Calu3 (cell line): ENCODE measurements at regions not wholly inside any gene's neighbourhood (a gene's known extent, or its start where the extent isn't known, plus 50 kb on each side); places are given as distances from the start of the nearest gene placed in this dataset.
"Not testable (repeated sequence)": the region's sequence is repeated elsewhere in the genome, so short reads cannot be mapped to it uniquely, and the experiment has no call there.

Experiments used
- BruUV-seq: library from RNA; stranded (reverse); fragments of 400-500 nt; replicated peaks from 2 replicates; lab custom pipeline; 2021; lab: Mats Ljungman, UMichigan
- CTCF ChIA-PET: fragments of 300-600 bp; sonication (Branson Sonifier 250); formaldehyde crosslinking; loops from one replicate; lab custom pipeline; 2022; ENCODE audit warnings: antibody characterized with exemption; lab: Charles Lee
- DNase-seq: peaks from one replicate; pipeline ENCODE4 v3.0.0; 2022
- H3K27ac Mint-ChIP-seq: one replicate; pipeline ENCODE4 v1.8.0; 2022; ENCODE audit warnings: mixed read lengths; ENCODE audit not compliant: unreplicated experiment
- H3K27me3 Mint-ChIP-seq: one replicate; pipeline ENCODE4 v1.8.0; 2022; ENCODE audit warnings: mixed read lengths; ENCODE audit not compliant: unreplicated experiment
- H3K36me3 Mint-ChIP-seq: one replicate; pipeline ENCODE4 v1.8.0; 2022; ENCODE audit warnings: mild to moderate bottlenecking, moderate library complexity, mixed read lengths; ENCODE audit not compliant: insufficient read depth, unreplicated experiment
- H3K4me1 Mint-ChIP-seq: one replicate; pipeline ENCODE4 v1.8.0; 2022; ENCODE audit warnings: mild to moderate bottlenecking, low read depth, mixed read lengths; ENCODE audit not compliant: unreplicated experiment
- H3K4me3 Mint-ChIP-seq: one replicate; pipeline ENCODE4 v1.8.0; 2022; ENCODE audit warnings: mild to moderate bottlenecking, low read depth, moderate library complexity, mixed read lengths; ENCODE audit not compliant: unreplicated experiment
- H3K9me3 Mint-ChIP-seq: one replicate; pipeline ENCODE4 v1.8.0; 2022; ENCODE audit warnings: low read depth, mixed read lengths; ENCODE audit not compliant: unreplicated experiment
- intact Hi-C: fragments of 100-400 bp; cut with micrococcal nuclease; formaldehyde crosslinking; loops from one replicate; pipeline ENCODE4 v1.10.0; 2022; ENCODE audit not compliant: unreplicated experiment
- TF ChIP-seq, protein P1 (sequence below): fragments of 200-600 bp; IDR thresholded peaks from one replicate; pipeline ENCODE4 v1.8.0; 2022; ENCODE audit warnings: antibody characterized with exemption; ENCODE audit not compliant: unreplicated experiment

DNA sequence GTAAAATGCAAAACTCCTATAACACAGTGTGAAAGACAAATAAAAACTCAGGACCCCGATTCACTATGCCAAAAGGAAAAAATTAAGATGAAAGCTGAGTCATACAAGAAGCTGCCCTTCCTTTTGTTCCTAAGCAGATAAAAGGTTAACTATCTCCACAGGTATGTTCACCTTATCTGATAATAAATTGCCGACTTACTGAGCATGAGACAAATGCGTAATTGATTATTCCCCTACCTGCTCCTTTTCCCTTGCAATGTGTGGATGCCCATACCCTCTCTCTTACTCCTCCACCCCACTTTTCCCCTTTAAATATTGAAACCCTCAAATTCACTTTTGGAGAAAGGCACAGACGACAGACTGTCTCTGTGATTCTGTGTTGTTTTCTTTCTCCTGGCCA is 148.6 kb upstream of the TMEM260 start:
- intact Hi-C loops: no loop called here
- Mint-ChIP-seq H3K27me3 (peaks cover 32% of the 10 kb centered on the region), H3K9me3 (peaks cover 2% of the 10 kb centered on the region), H3K36me3 (no peaks in the 10 kb centered on the region), H3K27ac (no peak overlapping the region), H3K4me3 (no peak overlapping the region), H3K4me1 (no peaks in the 10 kb centered on the region)
- no TSS peak for BruUV-seq
- no peak for DNase-seq
- TF ChIP-seq, protein P1, sequence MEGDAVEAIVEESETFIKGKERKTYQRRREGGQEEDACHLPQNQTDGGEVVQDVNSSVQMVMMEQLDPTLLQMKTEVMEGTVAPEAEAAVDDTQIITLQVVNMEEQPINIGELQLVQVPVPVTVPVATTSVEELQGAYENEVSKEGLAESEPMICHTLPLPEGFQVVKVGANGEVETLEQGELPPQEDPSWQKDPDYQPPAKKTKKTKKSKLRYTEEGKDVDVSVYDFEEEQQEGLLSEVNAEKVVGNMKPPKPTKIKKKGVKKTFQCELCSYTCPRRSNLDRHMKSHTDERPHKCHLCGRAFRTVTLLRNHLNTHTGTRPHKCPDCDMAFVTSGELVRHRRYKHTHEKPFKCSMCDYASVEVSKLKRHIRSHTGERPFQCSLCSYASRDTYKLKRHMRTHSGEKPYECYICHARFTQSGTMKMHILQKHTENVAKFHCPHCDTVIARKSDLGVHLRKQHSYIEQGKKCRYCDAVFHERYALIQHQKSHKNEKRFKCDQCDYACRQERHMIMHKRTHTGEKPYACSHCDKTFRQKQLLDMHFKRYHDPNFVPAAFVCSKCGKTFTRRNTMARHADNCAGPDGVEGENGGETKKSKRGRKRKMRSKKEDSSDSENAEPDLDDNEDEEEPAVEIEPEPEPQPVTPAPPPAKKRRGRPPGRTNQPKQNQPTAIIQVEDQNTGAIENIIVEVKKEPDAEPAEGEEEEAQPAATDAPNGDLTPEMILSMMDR: no peak
- CTCF ChIA-PET: interaction anchor here (0.5 kb wide), 1 partner anchor 789 kb away, joined by 3 read pairs; no protein-coding TSS in a partner anchor

DNA sequence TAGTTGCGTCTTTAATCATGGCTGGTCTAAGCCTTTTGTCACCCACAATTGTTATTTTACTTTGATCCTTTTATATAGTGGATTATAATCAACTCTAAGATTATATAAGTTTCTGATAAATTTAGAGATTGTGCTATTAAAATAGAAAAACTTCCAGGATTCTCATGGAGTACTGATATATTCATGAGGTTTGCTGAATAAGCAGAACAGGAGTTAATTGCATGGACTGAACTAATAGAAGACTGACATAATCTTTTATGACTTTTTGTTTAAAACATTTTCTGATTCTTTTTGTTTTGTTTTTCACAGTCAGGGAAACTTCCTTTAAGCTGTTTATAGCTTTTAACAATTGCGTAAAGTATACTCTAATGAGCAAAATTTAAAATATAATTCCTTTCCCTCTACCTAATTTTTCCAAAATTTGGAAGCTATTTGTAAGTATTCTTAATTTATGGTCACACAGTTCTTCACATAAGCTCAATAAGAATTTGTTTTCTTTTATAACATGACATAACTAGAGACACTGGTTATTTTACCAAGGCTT is 129.9 kb upstream of the TMEM260 start:
- Mint-ChIP-seq H3K36me3 (no peaks in the 10 kb centered on the region), H3K27ac (no peak overlapping the region), H3K4me1 (no peaks in the 10 kb centered on the region), H3K4me3 (no peak overlapping the region), H3K27me3 (no peaks in the 10 kb centered on the region), H3K9me3 (peaks cover 4% of the 10 kb centered on the region)
- DNase-seq: no peak
- intact Hi-C loops: no loop called here
- TF ChIP-seq, protein P1: no peak
- BruUV-seq: no TSS peak
- CTCF ChIA-PET: no interaction called here

DNA sequence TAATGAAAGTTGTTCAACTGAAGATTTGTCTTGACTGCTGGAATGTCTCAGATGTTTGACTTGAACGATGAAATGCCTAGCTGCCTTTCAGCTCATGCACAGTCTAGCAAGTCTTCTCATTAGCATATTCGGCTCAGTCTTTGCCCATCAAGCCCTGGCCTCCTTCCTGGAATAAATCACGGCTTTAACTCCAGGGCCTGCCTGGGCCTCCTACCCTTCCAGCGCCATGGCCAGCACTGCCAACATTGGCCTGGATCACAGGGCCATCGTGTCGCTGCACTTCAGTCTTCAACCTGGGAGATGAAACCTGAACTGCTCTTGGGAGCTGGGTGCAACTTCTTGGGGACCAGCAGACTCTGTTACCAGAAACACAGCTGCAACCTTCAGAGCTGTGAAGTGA is 126.7 kb upstream of the TMEM260 start:
- no peak for DNase-seq
- Mint-ChIP-seq H3K27ac (no peak overlapping the region), H3K9me3 (peaks cover 5% of the 10 kb centered on the region), H3K36me3 (no peaks in the 10 kb centered on the region), H3K4me1 (no peaks in the 10 kb centered on the region), H3K27me3 (peaks cover 26% of the 10 kb centered on the region), H3K4me3 (no peak overlapping the region)
- TF ChIP-seq, protein P1: no peak
- no TSS peak for BruUV-seq
- CTCF ChIA-PET: no interaction called here
- intact Hi-C loops: no loop called here

DNA sequence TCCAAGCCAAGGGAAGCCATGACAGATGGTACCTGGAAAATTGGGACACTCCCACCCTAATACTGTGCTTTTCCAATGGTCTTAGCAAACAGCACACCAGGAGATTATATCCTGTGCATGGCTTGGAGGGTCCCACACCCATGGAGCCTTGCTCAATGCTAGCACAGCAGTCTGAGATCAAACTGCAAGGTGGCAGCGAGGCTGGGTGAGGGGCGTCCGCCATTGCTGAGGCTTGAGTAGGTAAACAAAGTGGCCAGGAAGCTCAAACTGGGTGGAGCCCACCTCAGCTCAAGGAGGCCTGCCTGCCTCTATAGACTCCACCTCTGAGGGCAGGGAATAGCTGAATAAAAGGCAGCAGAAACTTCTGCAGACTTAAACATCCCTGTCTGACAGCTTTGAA is 124.9 kb upstream of the TMEM260 start:
- CTCF ChIA-PET, BruUV-seq, H3K4me3 Mint-ChIP-seq, H3K9me3 Mint-ChIP-seq, H3K4me1 Mint-ChIP-seq, intact Hi-C loops, H3K27ac Mint-ChIP-seq, DNase-seq, H3K36me3 Mint-ChIP-seq: not testable (repeated sequence)
- peaks cover 26% of the 10 kb centered on the region for H3K27me3 Mint-ChIP-seq

DNA sequence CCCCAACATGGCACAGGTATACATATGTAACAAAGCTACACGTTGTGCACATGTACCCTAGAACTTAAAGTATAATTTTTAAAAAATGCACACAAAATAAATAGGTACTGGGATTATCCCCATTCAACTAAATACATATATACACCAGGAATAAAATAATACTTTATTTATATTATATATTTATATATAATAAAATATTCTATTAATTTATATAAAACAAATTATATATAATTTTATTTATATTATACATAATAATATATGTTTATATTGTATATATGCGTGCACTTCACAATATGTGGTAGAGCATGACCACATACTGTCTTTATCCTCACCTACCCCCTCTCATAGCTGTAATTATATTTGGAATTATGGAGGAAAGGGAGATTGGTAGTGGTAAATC is 119.1 kb upstream of the TMEM260 start:
- BruUV-seq: no TSS peak
- DNase-seq: no peak
- Mint-ChIP-seq H3K27ac (no peak overlapping the region), H3K27me3 (peaks cover 25% of the 10 kb centered on the region), H3K4me1 (no peaks in the 10 kb centered on the region), H3K36me3 (no peaks in the 10 kb centered on the region), H3K9me3 (peaks cover 5% of the 10 kb centered on the region), H3K4me3 (no peak overlapping the region)
- intact Hi-C loops: no loop called here
- CTCF ChIA-PET: no interaction called here
- TF ChIP-seq, protein P1: no peak
